GM18511 (cell line): ENCODE measurements at regions not wholly inside any gene's neighbourhood (a gene's known extent, or its start where the extent isn't known, plus 50 kb on each side); places are given as distances from the start of the nearest gene placed in this dataset.
A peak's percentile ranks its signal among the peaks of the same experiment; 100 is the strongest.
"Not testable (repeated sequence)": the region's sequence is repeated elsewhere in the genome, so short reads cannot be mapped to it uniquely, and the experiment has no call there.

Source experiments
- ATAC-seq: cut with Tn5 transposase; IDR thresholded peaks from one replicate; pipeline ENCODE4 v1.9.1; 2021; ENCODE audit warnings: mild to moderate bottlenecking, moderate library complexity; ENCODE audit not compliant: unreplicated experiment

DNA sequence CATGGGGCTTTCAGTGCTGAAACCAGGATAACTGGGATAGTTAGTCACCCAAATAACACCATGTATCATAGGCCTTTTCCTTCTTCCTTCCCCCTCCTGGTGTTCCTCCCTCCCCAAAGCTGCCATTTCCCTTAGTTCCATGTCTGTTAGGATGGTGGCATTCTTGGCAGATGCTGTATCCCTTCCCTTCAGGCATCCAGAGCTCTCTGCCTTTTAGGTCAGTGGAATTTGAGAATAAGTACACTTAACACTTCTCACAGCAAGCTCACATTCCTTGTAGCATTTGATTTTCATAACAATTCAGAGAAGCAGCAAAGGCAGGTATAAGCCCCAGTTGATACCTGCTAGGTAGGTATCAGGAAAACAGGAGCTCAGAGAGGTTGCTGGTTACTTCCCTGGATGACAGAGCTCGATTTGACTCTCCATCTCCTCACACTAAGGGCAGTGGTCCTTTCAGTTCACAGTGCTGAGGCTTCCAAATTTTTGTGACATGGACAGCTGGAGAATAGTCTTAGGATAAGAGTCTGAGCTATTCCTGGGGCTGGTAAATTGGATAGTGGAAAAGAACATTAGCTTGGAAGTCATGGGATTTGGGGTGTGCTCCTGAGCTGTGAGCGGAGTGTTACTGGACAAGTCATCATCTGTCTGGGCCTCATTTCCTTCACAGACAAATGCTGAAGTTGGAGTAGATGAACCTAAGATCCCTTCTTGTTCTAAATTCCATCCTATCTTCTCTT, 108.7 kb upstream of the RHOBTB1 start:
- ATAC-seq = no peak

DNA sequence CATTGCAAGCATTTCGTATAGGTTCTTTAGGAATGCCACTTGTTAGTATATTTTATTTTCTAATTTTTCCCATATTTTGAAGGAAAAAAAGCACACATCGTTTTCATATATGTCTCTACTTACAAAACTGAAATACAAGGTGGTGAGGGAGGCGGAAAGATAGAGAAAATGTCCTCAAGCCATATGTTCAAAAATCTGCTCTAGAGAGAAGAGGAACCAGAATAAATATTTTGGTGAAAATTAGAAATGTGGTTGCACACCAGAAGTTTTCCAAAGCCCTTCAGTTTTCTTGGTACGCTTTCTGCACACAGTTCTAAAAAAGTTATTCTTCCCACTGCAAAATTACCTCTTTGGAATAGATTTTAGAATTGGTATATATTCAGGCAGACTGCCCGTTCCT, 107.4 kb upstream of the RHOBTB1 start:
- ATAC-seq = no peak

DNA sequence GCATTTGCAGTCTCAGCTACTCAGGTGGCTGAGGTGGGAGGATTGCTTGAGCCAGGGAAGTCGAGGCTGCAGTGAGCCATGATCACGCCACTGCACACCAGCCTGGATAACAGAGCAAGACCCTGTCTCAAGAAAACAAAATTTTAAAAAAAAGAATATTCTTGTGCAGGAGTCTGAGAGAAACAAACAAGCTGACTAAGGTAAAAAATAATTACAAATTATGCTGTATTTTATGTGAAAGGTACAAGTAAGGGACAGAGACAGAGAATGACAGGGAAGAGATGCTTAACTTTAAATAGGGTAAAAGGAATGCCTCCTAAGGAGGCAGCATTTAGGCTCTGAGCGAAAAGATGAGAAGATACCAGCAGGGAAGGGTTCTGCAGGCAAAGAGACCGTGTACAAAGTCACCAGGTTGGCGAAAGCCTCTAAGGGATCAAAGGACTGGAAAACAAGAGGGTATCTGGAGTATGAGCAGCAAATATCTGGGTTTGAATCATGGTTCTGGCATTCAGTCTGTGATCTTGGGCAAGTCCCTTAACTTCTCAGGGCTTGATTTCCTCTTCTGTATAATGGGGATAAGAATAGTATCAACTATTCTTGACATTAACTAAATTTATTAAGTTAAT, 106.2 kb upstream of the RHOBTB1 start:
- ATAC-seq = no peak

DNA sequence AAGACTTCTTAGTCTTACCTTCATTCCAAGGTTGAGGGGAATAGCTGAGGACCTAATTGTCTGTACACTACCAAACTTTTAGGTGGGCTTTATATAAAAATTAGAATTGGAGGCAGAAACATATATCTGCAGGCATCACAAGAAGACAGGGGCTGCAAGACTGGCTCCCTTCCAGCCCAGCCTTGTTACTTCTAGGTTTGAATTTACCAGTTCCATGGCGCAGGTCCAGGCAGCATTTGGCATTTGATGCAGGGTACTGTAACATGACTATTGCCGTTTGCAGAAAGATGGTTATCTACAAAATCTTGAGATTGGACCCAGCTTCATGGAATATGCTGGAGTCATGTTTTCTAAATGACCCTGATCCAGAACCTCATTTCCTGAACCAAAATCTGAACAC, 105.4 kb upstream of the RHOBTB1 start:
- ATAC-seq = no peak

DNA sequence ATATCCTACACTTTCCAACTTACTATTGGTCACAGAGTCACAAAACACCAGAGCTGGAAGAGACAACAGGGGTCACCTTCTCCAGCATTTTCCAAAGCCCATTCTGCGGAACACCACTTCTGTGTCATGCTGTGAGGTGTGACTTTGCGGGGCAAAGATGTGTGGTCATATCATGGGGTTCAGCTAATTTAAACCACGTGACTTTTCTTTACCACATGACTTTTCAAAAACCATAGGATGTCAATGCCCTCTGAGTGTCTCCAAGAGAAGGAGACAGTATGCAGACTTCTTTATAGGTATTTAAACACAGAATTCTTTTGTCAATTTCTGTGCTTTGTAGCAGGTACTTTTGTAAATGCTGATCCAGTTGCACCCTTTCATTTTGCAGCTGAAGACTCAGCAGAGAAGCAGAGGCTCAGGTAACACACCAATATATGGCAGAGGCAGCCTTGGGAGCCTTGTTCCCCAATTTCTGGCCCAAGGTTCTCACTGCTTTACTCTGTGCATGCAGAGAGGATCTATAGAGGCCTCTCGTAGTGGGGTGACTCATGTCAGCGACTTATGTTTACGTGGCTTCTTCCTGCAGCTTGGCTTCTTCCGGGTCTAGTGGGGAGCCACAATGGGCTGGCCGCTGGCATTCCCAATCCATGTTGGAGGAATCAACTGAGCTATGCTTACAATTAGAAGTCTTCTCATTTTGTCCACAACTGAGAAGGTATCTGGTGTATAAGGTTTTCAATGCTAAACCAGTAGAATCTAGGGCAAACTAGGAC, 104.0 kb upstream of the RHOBTB1 start:
- ATAC-seq = no peak

DNA sequence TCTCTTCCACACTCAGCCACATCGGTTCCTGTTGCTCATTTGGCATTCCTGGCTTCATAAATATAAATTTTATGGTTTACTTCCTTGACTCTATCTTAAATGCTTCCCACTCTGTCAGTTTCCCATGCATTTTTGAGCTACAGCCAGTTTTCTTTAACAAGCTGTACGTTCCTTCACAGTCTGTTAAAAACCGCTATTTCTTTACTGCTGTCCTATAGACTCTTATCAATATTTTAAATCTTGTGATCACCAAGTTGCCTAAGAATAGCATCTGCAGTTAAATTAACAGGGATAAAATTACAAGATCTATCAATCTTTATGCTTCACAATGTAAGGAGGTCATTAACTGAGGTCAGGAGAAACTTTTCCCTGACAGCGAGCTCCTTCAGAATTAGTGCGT, 103.1 kb upstream of the RHOBTB1 start:
- ATAC-seq = no peak

DNA sequence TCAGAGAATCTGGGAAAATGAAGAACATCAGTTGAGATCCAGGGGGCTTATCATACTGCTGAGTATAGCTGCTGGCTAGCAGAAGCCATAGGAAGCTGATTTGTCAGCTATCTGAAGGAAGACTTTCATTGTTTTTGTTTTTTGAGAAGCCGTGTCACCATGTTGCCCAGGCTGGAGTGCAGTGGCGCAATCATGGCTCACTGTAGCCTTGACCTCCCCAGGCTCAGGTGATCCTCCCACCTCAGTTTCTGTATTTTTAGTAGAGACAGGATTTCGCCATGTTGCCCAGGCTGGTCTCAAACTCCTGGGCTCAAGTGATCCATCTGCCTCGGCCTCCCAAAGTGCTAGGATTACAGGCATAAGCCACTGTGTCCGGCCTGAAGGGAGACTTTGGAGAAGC, 101.5 kb upstream of the RHOBTB1 start:
- not testable (repeated sequence) for ATAC-seq

DNA sequence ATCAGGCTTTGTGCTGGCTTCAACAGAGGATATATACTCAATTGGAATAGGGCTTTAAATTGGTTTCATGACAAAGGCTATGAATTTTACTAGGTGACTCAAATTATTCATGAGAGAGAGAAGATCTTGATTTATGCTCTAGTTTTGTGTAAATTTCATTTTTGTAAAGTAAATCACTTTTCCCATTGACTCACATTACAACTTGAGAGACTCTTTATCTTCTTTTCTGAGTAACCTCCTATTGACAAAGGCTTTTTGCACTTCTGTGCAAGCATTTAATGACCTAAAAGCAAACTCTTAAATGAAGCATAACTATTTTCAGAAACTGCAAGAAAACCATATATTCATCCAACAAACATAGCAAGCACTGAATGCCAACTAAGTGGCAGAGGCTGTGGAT, 98.5 kb upstream of the RHOBTB1 start:
- no peak for ATAC-seq

DNA sequence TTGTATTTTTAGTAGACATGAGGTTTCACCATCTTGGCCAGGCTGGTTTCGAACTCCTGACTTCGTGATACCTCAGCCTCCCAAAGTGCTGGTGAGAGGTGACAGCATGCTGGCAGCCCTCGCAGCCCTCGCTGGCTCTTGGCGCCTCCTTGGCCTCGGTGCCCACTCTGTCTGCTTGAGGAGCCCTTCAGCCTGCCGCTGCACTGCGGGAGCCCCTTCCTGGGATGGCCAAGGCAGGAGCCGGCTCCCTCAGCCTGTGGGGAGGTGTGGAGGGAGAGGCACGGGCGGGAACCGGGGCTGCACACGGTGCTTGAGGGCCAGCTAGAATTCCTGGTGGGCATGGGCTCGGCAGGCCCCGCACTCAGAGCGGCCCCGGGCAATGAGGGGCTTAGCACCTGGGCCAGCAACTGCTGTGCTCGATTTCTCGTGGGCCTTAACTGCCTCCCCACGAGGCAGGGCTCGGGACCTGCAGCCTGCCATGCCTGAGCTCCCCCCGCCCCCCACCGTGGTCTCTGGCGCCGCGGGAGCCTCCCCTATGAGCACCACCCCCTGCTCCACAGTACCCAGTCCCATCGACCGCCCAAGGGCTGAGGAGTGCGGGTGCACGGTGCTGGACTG, 96.5 kb upstream of the RHOBTB1 start:
- no peak for ATAC-seq

DNA sequence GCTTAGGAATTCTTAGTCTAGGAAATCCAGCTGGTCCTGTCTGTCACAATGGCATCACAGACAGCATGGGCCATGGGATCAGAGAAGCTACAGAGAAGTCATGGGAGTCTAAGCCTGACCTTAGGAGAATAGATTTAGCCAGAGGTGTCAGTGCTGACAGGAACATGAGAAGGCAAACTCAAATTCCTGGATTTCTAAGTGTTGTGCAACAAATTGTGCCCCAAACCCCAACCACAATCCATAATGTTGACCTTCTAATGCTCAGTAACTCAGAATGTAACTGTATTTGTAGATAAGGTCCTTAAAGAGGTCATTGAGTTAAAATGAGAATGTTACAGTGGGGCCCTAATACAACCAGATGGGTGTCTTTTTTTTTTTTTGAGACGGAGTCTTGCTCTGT, 95.9 kb upstream of the RHOBTB1 start:
- ATAC-seq = no peak

DNA sequence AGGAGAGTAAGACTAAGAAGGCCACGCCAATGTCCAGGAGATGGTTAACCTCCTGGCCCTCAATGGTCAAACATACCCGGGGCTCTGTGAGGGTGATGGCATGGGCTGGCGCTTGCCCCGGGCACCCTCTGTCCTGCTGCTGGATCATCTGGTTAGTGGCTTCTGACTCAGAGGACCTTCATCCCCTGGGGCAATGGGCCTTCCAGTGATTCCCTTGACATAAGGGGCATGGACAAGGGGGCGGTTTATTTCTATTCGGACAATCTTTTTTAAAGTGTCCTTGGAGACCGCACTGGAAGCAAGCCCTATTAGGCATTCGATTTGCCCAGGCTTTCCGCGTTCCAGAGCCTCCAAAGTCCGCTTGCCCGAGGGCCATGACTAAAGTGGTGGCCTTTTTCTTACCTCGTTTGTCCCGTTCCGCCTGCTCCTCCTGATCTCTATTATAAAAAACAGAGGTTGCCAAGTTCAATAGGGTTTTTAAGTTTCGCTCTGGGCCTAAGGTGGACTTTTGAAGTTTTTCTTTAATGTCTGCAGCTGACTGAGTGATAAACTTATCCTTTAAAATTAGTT, 93.4 kb upstream of the RHOBTB1 start:
- ATAC-seq = not testable (repeated sequence)

DNA sequence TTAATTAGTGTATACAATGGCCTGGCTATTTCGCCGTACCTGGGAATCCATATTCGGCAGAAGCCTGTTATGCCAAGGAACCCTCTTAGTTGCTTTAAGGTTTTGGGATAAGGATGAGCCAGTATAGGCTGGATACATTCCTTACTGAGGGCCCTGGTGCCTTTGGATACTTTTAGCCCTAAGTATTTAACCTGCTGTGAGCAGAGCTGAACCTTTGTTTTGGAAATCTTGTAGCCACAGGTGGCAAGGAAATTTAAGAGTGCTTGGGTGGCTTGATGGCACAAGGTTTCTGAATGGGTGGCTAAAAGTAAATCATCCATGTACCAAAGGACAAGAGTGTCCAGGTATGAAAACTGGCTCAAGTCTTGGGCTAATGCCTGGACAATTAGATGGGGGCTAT, 92.2 kb upstream of the RHOBTB1 start:
- ATAC-seq = not testable (repeated sequence)

DNA sequence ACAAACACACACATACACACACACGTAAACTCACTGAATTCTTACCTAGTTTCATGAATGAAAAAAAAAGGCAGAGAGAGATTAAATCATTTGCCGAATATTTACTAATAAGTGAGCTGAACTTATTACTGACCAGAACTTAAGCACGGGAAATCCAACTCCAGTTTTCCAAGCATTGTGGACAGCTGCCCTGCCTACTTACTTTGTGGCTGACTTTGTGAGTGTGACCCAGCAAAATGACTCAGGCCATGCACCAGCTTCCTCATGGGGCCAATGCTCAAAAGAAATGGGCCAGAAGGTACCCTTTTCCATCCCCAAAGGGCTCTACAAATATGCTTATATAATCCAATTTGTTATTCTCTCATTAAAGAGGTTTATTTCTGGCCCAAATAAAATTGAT, 87.4 kb upstream of the RHOBTB1 start:
- ATAC-seq = no peak

DNA sequence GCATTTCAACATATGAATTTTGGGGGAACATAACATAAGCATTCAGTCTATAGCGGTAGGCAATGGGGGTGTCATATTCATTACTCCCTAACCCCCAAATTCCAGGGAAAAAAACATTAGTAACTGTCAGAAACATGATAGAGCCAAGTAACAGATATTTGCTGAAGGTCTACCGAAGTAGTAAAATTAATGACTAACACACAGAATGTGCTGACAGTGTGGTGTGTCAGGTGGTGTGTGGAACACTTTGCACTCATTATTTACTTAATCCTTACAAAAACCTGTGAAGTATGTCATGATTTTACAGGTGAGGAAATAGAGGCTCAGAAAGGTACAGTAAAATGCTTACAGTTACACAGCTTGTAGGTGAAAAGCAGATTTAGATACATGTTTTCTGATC, 85.4 kb upstream of the RHOBTB1 start:
- no peak for ATAC-seq

DNA sequence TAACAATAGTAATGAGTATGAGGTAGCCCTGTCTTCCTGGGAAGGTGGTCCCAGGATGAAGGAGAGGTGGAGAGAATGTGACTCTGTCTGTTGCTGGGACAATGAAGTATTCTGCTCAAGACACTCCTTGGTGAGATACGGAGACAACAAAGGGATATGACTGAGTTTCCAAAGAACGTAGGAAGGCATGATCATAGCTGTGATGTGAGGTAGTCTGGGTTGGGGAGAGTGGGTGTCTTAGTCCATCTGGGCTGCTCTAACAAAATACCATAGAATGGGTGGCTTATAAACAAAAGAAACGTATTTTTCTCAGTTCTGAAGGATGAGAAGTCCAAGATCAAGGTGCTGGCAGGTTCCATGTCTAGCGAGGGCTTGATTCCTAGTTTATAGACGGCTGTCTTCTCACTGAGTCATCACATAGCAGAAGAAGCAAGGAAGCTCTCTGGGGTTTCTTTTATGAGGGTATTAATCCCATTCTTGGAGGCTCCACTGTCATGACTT, 84.9 kb upstream of the RHOBTB1 start:
- no peak for ATAC-seq

DNA sequence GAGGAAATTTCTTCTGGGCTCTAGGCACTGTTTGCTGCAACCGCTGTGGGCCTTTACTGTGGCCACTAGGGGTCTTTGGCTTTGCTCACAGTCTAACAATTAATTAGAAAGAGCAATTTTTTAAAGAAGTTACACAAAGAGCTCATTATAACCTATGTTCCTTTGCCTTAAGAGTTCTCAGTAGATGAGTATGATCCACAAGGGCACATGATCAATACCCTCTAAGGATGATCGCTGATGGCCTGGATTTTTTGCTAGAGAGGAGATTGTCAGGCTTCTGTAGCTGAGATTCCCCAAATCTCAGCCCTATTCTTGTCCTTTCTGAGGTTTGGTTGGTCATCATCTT, 80.8 kb upstream of the RHOBTB1 start:
- ATAC-seq = peak; percentile 58

DNA sequence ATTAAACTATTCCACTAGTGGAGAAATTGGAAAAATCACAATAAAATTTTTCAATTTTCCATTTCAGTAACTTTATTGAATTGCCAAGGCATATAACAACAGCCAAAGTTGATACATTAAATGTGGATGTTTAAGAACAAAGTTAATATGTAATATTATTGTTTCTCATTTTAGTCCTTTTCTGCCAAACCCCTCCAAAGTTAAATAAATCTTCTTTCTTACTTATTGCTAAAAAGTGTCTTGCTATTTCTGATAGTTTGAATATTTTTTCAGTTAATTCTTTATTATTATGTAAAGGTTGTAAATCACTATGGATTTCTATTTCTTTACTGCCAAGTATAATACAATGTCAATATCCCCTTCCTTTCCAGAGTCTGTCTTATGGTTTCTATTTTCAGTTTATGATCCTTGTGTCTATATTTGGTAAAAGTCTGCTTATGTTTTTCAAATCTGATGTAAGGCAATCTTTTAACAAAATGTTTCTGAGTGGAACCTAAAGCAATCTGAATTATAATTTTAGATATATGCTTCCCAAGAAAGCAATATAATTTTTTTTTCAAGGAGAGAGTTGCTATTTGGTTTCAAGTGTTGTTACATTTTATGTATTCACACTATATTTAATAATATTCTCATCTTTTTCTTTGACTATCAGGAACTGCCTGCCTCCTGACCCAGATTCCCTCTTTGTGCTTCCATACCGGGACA, 80.3 kb upstream of the RHOBTB1 start:
- ATAC-seq = no peak

DNA sequence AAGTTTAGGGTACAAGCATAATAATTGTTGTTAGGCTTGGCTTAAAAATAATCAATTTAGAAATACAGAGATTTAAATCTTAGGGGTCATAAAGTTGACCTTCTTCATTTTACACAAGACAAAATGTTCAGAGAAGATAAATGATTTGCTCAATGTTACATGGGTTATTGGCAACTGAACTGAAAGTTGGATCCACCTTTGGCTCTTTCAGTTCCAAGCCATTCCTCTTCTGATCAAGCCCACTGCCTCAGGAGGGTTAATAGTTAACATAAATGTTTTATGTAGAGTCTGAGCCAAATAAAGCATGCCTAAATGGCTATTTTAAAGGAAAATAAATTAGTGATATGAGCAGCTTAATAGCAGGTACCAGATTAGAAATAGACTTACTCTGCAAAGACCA, 79.1 kb upstream of the RHOBTB1 start:
- no peak for ATAC-seq

DNA sequence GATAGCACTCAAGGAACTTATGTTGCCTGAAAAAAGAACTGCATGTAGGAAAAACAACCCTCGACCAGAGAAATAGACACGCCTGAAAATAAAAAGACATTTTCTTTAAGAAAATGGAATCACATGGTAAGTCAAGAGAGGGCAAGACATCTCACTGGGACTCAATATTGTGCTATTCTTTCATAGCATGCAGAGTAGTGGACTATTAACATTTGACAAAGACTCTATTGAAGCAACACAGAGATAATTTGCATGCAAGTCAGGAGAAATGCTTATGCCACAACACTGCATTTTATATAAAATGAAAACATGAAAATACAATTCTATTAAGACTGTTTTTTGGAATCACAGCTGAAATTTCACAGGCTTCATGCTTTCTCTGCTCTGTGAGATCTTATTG, 77.9 kb upstream of the RHOBTB1 start:
- no peak for ATAC-seq

DNA sequence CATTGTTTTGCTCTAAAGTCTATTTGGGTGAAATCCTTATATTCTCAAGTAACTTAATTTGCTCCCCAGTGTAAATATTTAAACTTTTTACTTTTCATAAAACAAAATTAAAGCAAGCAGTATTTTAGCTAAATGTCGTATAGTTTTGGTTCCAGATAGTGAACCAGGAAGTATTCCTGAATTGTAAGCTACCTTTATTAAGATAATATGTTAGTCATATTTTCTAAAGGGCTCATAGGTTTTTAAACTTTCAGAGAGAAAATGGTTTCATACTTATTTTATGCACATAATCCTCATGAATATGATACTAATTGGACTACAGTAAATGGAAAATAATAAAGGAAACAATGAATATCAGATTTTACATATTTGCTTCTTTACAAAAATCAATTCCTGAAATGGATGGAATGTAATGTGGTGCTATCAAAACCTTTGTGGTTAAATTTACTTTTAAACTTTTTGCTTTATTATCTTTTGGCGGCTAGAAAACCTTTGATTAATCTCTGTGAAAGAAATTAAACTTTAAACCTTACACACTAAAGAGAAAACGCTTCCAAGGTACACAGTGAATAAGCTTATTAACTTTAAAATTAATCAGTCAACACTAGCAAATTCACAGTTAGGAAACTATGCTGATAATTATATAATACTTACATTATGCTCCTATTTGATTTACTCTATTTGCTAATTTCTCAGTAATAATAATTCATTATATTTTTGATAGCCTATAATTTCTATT, 76.6 kb upstream of the RHOBTB1 start:
- ATAC-seq = no peak
